Trophoblast cell (in vitro differentiated cells and primary cell): ENCODE measurements at regions not wholly inside any gene's neighbourhood (a gene's known extent, or its start where the extent isn't known, plus 50 kb on each side); places are given as distances from the start of the nearest gene placed in this dataset.
"Not testable (repeated sequence)": the region's sequence is repeated elsewhere in the genome, so short reads cannot be mapped to it uniquely, and the experiment has no call there.

ENCODE experiments used
- DNase-seq, 2 donors: peaks; one replicate each; pipeline ENCODE4 v3.0.0-alpha.2; 2016
- H2AFZ ChIP-seq: 2 replicates; pipeline ENCODE4 v1.6.1; 2013; ENCODE audit warnings: low read length, moderate library complexity, mild to moderate bottlenecking; ENCODE audit not compliant: insufficient read depth, poor library complexity
- H2AK5ac ChIP-seq: 2 replicates; pipeline ENCODE4 v1.6.1; 2013; ENCODE audit warnings: mild to moderate bottlenecking, low read length
- H2BK120ac ChIP-seq: 2 replicates; pipeline ENCODE4 v1.6.1; 2013; ENCODE audit warnings: low read length, mild to moderate bottlenecking, moderate library complexity; ENCODE audit not compliant: insufficient read depth, poor library complexity
- H2BK12ac ChIP-seq: 2 replicates; pipeline ENCODE4 v1.6.1; 2013; ENCODE audit warnings: mild to moderate bottlenecking, low read length, moderate library complexity
- H2BK5ac ChIP-seq: 2 replicates; pipeline ENCODE4 v1.6.1; 2013; ENCODE audit warnings: low read length, low read depth, moderate library complexity, mild to moderate bottlenecking; ENCODE audit not compliant: poor library complexity
- H3K14ac ChIP-seq: 2 replicates; pipeline ENCODE4 v1.6.1; 2013; ENCODE audit warnings: mild to moderate bottlenecking, low read length
- H3K18ac ChIP-seq: 2 replicates; pipeline ENCODE4 v1.6.1; 2013; ENCODE audit warnings: mild to moderate bottlenecking, low read length
- H3K23ac ChIP-seq: 2 replicates; pipeline ENCODE4 v1.6.1; 2013; ENCODE audit warnings: low read length
- H3K27ac ChIP-seq: 2 replicates; pipeline ENCODE4 v1.5.1; 2013; ENCODE audit warnings: low read depth, mild to moderate bottlenecking, inconsistent platforms, low read length, moderate library complexity
- H3K27me3 ChIP-seq: 2 replicates; pipeline ENCODE4 v1.6.1; 2013; ENCODE audit warnings: inconsistent platforms, mild to moderate bottlenecking, low read length, moderate library complexity; ENCODE audit not compliant: insufficient read depth
- H3K36me3 ChIP-seq, 2 experiments: 1 replicate in 1 of 2; 2 replicates in 1 of 2; pipeline ENCODE4 v1.6.1; 2013; ENCODE audit warnings: low read length in 2 of 2, mild to moderate bottlenecking in 2 of 2, moderate library complexity in 1 of 2; ENCODE audit not compliant: insufficient read depth in 2 of 2, control insufficient read depth in 1 of 2
- H3K4ac ChIP-seq: 2 replicates; pipeline ENCODE4 v1.6.1; 2013; ENCODE audit warnings: low read depth, mild to moderate bottlenecking, low read length, moderate library complexity
- H3K4me1 ChIP-seq, 2 experiments: 1 replicate in 1 of 2; 2 replicates in 1 of 2; pipeline ENCODE4 v1.6.1; 2013; ENCODE audit warnings: low read length in 2 of 2, mild to moderate bottlenecking in 2 of 2, moderate library complexity in 1 of 2; ENCODE audit not compliant: insufficient read depth in 2 of 2, control insufficient read depth in 1 of 2
- H3K4me2 ChIP-seq: 2 replicates; pipeline ENCODE4 v1.6.1; 2013; ENCODE audit warnings: inconsistent platforms, mild to moderate bottlenecking, low read length, moderate library complexity
- H3K4me3 ChIP-seq: 2 replicates; pipeline ENCODE4 v1.5.1; 2013; ENCODE audit warnings: mild to moderate bottlenecking, low read depth, low read length, inconsistent platforms
- H3K79me1 ChIP-seq: one replicate; pipeline ENCODE4 v1.6.1; 2013; ENCODE audit warnings: low read length
- H3K79me2 ChIP-seq: 2 replicates; pipeline ENCODE4 v1.6.1; 2013; ENCODE audit warnings: low read length, mild to moderate bottlenecking; ENCODE audit not compliant: control insufficient read depth, insufficient read depth, poor library complexity
- H3K9ac ChIP-seq: 2 replicates; pipeline ENCODE4 v1.6.1; 2013; ENCODE audit warnings: mild to moderate bottlenecking, low read length
- H3K9me3 ChIP-seq: 2 replicates; pipeline ENCODE4 v1.6.1; 2013; ENCODE audit warnings: low read depth, mild to moderate bottlenecking, control low read depth, inconsistent platforms, low read length; ENCODE audit not compliant: insufficient read depth
- H4K12ac ChIP-seq: 2 replicates; pipeline ENCODE4 v1.6.1; 2013; ENCODE audit warnings: low read depth, mild to moderate bottlenecking, low read length, moderate library complexity
- H4K8ac ChIP-seq: 2 replicates; pipeline ENCODE4 v1.6.1; 2013; ENCODE audit warnings: low read depth, mild to moderate bottlenecking, low read length, moderate library complexity
- H4K91ac ChIP-seq: one replicate; pipeline ENCODE4 v1.6.1; 2013; ENCODE audit warnings: low read depth, mild to moderate bottlenecking, low read length, moderate library complexity
- WGBS: extraction: QIAGEN DNeasy Blood & Tissue Kit; methylation state at CpG from one replicate; pipeline ENCODE4 v1.1.7; 2013; ENCODE audit warnings: missing lambda C conversion rate; ENCODE audit not compliant: insufficient read length, insufficient coverage; ENCODE audit errors: extremely low coverage; 5-methylcytosine and 5-hydroxymethylcytosine counted together

DNA sequence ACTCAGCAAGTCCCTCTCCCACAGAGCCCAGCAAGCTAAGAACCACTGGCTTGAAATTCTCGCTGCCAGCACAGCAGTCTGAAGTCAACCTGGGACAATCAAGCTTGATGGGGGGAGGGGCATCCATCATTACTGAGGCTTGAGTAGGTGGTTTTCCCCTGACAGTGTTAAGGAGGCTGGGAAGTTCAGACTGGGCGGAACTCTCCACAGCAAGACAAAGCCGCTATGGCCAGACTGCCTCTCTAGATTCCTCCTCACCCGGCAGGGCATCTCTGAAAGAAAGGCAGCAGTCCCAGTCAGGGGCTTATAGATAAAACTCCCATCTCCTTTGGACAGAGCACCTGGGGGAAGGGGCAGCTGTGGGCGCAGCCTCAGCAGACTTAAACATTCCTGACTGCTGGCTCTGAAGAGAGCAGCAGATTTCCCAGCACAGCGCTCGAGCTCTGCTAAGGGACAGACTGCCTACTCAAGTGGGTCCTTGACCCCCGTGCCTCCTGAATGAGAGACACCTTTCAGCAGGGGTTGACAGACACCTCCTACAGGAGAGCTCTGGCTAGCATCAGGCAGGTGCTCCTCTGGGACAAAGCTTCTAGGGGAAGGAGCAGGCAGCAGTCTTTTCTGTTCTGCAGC is 188.4 kb downstream of the PCTP start:
- H3K9me3 ChIP-seq, H3K36me3 ChIP-seq, H4K12ac ChIP-seq, H3K18ac ChIP-seq, H3K4me2 ChIP-seq, H3K4me1 ChIP-seq, H4K8ac ChIP-seq, H3K23ac ChIP-seq, H3K27ac ChIP-seq, H3K14ac ChIP-seq, H2BK120ac ChIP-seq, H2BK5ac ChIP-seq, H2BK12ac ChIP-seq, H4K91ac ChIP-seq, H3K27me3 ChIP-seq, H2AK5ac ChIP-seq, H2AFZ ChIP-seq, H3K79me2 ChIP-seq, H3K4ac ChIP-seq, DNase-seq, H3K79me1 ChIP-seq, H3K4me3 ChIP-seq: not testable (repeated sequence)
- WGBS, result no CpG with 5 or more reads among the region's 8 CpGs
- peak overlapping the region; percentile 33 for H3K9ac ChIP-seq

DNA sequence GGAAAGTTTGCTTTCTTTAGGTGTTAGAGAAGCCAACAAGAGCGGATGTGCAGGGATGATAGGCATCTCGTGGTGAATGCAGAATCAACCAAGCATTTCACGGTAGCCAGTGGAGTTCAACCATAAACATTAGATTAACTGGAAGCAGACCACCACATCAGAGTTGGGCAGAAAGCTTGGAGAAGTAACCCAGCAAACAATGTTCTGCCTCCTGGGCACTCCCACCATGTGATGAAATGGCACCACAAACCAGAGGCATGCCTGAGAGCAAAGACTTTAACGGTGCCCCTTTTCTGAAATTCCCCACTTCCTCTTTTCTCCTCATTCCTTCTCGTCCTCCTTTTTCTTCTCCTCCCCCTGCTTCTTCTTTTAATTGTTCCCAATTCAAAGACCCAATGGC is 193.5 kb upstream of the ANKFN1 start:
- Histone ChIP-seq H2BK5ac (no peak overlapping the region), H3K4me1 (no peaks in the 10 kb centered on the region), H2BK12ac (no peak overlapping the region), H3K79me2 (no peaks in the 10 kb centered on the region), H3K4me3 (no peak overlapping the region), H2AK5ac (no peak overlapping the region), H2BK120ac (no peak overlapping the region), H3K23ac (no peak overlapping the region), H3K4me2 (no peak overlapping the region), H4K12ac (no peak overlapping the region), H2AFZ (no peak overlapping the region), H3K27ac (no peak overlapping the region), H3K36me3 (no peaks in the 10 kb centered on the region), H4K8ac (no peak overlapping the region), H3K18ac (no peak overlapping the region), H3K79me1 (no peaks in the 10 kb centered on the region), H3K14ac (no peak overlapping the region), H3K9ac (no peak overlapping the region), H3K27me3 (no peaks in the 10 kb centered on the region), H3K9me3 (no peaks in the 10 kb centered on the region), H4K91ac (no peak overlapping the region), H3K4ac (no peak overlapping the region)
- no CpG with 5 or more reads among the region's 5 CpGs for WGBS
- DNase-seq, result no peak

DNA sequence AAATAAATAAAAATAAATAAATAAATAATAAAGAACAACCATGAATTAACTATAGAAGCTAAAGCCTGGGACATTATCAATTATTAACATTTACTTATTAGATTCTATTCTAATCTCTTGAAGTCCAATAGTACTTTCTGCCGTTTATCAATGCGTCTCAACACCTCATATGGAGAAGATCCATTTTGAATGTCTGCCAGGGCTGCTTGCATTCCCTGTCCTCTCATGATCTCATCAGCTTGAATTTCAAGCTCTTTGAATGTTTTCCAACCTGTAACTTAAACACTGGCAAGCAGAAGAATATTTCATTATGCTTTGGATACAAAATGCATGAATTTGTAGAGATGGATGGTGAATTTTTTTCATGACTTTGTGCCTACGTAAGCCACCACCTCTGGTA is 191.9 kb upstream of the ANKFN1 start:
- no peak for DNase-seq

DNA sequence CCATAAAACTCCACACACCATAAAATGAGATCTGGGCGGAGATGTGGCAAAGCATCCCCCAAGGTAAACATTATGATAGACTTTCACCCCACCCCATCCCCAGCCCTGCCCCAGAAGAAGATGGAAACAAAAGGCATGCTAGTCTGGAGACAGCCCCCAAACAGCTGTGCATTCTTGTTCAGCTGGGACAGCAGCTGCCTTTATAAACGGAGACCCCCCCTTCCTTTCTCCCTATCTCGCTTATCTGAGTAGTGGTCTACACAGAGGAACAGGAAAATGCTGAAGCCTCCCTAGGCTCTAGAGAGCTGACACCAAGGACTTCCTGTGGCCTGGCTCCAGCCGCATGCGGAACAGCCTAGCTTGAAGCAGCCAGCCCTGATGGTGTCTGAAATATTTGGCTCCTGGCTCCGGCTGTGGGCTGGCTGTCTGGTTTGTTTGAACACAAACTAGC is 190.3 kb upstream of the ANKFN1 start:
- H3K79me1 ChIP-seq, result no peaks in the 10 kb centered on the region
- H3K27me3 ChIP-seq, result no peaks in the 10 kb centered on the region
- H3K27ac ChIP-seq, result no peak overlapping the region
- no peak overlapping the region for H3K23ac ChIP-seq
- H3K14ac ChIP-seq, result no peak overlapping the region
- H2BK120ac ChIP-seq, result no peak overlapping the region
- no peak overlapping the region for H4K12ac ChIP-seq
- no peaks in the 10 kb centered on the region for H3K9me3 ChIP-seq
- no peak overlapping the region for H3K4me3 ChIP-seq
- H3K4ac ChIP-seq, result no peak overlapping the region
- H2AK5ac ChIP-seq, result no peak overlapping the region
- H3K4me2 ChIP-seq, result no peak overlapping the region
- H3K36me3 ChIP-seq, result no peaks in the 10 kb centered on the region
- H3K79me2 ChIP-seq, result no peaks in the 10 kb centered on the region
- H3K18ac ChIP-seq, result no peak overlapping the region
- no peak overlapping the region for H2BK5ac ChIP-seq
- H2BK12ac ChIP-seq, result no peak overlapping the region
- H3K9ac ChIP-seq, result no peak overlapping the region
- DNase-seq, result peak; percentile 8 to 24
- H2AFZ ChIP-seq, result no peak overlapping the region
- no peaks in the 10 kb centered on the region for H3K4me1 ChIP-seq
- no peak overlapping the region for H4K91ac ChIP-seq
- no CpG with 5 or more reads among the region's 6 CpGs for WGBS
- no peak overlapping the region for H4K8ac ChIP-seq

More for the DNA sequence above, 191.9 kb upstream of the ANKFN1 start:
- H3K4me3 ChIP-seq, result no peak overlapping the region
- H2AFZ ChIP-seq, result no peak overlapping the region
- no peak overlapping the region for H4K12ac ChIP-seq
- no peak overlapping the region for H2AK5ac ChIP-seq
- H4K8ac ChIP-seq, result no peak overlapping the region
- no peaks in the 10 kb centered on the region for H3K36me3 ChIP-seq
- H3K27ac ChIP-seq, result no peak overlapping the region
- no peak overlapping the region for H3K4ac ChIP-seq
- WGBS, result no CpG with 5 or more reads among the region's 3 CpGs
- H3K23ac ChIP-seq, result no peak overlapping the region
- H2BK5ac ChIP-seq, result no peak overlapping the region
- no peaks in the 10 kb centered on the region for H3K27me3 ChIP-seq
- no peaks in the 10 kb centered on the region for H3K9me3 ChIP-seq
- no peak overlapping the region for H2BK120ac ChIP-seq
- no peak overlapping the region for H4K91ac ChIP-seq
- no peak overlapping the region for H3K14ac ChIP-seq
- H3K9ac ChIP-seq, result no peak overlapping the region
- H3K4me2 ChIP-seq, result no peak overlapping the region
- H3K4me1 ChIP-seq, result no peaks in the 10 kb centered on the region
- no peak overlapping the region for H3K18ac ChIP-seq
- no peaks in the 10 kb centered on the region for H3K79me1 ChIP-seq
- no peak overlapping the region for H2BK12ac ChIP-seq
- no peaks in the 10 kb centered on the region for H3K79me2 ChIP-seq
